Stimulated activated CD4-positive, alpha-beta T cell treated with anti-CD3 and anti-CD28 coated beads, Interleukin-12 subunit alpha, Interleukin-12 subunit beta, amount 100 ng/mL, for 48 hours (primary cell): ENCODE measurements at regions not wholly inside any gene's neighbourhood (a gene's known extent, or its start where the extent isn't known, plus 50 kb on each side); places are given as distances from the start of the nearest gene placed in this dataset.
"Not testable (repeated sequence)": the region's sequence is repeated elsewhere in the genome, so short reads cannot be mapped to it uniquely, and the experiment has no call there.

ENCODE experiments used
- DNase-seq, 3 donors: peaks; one replicate each; pipeline ENCODE4 v3.0.0-alpha.2; 2020; ENCODE audit warnings: low read depth in 2 of 3, low spot score in 1 of 3

DNA sequence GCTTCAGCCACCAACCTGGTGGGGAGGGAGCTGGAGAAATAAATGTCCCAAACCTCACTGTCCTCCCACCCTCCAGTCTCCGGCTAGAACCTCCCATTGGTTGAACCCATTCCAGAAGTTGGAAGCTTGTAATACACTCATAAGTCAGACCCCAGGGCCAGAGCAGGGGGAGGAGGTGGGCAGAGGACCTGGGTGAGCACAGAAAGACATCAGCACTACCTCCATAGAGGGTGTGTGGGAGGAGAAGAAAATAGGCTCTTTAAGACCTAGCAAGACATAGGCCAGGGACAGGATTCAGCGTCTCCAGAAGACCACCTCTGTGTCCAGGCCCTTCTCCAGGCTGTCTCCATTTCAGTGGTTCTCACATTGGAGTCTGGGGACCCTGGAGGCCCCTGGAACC is 73.3 kb upstream of the TOP1 start:
- no peak for DNase-seq

DNA sequence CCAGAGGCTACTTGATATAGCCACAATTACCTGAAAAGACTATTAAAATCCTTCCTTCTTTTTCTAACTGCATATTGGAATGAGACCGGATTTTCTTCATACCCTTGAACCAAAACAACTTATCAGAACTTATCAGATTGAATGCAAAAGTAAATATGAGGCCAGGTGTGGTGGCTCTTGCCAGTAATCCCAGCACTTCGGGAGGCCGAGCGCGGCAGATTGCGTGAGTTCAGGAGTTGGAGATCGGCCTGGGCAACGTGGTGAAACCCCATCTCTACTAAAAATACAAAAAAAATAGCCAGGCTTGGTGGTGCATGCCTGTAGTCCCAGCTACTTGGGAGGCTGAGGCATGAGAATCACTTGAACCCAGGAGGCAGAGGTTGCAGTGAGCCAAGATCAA is 72.8 kb upstream of the TOP1 start:
- DNase-seq: not testable (repeated sequence)

DNA sequence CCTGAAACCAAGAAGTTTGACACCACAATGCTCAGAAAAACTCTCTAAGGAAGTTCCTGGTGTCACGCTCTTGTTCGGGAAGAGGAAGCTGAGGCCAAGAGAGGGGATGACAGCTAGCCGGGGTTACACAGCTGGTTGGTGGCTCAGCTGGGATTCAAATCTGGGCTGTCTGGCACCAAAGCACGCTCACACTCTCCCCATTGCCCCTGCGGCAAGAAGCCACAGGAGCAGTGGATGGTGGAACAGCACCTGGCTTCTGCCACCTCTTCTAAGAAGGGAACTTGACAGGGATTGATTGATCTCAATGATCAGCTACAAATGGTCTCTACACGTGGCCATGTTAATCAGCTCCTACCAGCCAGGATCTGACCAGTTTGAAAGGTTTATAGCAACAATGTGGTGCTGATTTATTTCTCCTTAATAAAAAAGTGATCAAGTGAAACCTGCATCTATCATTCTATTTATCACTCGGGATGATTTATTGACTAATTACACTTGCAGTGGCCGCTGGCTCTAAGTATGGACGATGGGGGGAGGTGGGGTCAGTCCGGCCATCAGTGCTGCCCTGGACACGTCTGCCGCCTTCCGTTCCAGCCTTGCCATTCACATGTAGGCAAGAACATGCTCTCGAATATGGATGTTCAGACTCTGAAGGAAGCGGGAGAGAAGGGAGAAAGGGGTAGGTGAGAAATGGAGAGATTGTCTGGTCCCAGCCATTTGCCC is 71.9 kb upstream of the TOP1 start:
- no peak for DNase-seq

DNA sequence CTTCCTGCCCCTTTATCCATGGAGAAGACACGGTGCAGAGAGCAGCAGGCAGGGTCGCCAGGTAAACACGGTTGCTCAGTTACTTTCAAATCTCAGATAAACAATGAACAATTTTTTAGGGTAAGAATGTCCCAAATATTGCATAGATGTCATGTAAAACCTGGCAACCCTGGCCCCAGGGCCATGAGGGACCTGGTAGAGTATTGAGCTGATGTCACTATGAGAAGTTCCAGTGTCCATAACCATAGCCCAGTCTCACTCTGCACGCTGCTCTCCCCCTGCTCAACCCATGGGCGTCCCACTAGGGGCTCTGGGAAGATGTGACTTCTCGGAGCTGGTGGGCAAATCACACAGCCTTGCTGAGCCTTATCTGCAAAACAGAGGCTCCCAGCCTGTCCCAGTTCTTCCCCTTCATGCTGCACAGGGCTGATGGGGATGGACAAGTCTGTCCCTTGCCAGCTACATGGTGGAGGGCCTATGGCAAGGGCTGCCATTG is 71.3 kb upstream of the TOP1 start:
- DNase-seq: no peak

DNA sequence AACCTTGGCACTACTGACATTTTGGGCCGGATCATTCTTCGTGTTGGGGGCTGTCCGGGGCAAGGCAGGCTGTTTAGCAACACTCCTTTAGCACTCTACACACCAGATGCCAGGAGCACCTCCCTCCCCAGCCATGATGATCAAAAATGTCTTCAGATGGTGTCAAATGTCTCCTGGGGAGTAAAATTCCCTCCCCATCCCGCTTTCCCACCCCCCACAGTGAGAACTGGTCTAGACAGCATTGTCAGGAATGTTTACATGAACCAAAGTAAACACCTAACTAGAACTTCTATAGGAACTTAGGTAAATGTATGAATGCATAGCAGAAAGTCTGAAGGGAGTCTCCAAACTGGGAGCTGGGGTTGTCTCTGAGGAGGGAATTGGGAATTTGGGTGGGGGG is 70.0 kb upstream of the TOP1 start:
- no peak for DNase-seq

DNA sequence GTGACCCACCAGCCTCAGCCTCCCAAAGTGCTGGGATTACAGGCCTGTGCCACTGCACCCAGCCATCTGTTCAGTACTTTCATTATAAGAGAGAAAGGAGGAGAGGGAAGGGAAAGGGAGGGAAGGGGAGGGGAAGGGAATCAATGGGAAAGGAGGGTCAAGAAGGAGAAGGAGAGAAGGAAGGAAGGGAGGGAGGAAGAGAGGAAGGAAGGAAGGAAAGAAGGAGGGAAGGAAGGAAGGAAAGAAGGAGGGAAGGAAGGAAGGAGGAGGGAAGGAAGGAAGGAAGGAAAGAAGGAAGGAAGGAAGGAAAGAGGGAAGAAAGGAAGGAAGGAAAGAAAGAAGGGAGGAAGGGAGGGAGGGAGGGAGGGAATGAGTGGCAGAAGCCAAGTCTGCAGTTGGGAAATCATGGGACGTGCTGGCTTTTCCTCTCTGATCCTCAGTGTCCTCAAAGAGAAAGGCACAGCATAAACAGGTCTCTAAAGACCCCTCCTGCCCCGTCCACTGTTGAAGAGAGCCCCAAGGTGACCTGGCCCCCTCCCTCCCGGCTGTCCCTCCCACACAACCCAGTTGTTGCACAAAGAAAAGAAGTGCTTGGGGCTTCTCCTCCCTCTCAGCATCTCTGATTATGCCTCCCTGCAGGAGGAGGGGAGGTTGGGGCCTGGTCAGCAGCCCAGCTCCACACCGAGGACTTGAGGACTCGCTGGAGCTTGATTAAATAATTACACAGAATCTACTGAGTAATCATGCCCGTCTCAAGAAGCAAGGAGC is 69.1 kb upstream of the TOP1 start:
- DNase-seq: no peak

DNA sequence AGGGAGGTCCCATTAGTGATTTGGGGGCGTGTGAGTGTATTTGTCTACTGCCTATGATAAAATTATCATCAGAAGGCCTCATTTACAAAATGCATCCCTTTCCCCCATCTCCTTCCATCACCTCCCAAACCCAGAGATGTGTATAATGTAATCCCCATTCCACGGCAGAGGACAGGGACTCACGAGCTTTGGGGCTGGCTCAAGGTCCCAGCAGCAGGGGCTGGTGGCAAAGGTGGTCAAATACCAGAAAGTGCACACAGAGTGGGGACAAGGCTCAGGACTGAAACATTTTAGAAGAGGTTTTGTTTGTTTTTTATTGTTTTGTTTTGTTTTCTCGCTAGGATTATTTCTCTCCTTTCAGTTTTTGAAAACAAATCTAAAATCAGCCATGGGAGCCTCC is 68.5 kb upstream of the TOP1 start:
- DNase-seq: no peak

DNA sequence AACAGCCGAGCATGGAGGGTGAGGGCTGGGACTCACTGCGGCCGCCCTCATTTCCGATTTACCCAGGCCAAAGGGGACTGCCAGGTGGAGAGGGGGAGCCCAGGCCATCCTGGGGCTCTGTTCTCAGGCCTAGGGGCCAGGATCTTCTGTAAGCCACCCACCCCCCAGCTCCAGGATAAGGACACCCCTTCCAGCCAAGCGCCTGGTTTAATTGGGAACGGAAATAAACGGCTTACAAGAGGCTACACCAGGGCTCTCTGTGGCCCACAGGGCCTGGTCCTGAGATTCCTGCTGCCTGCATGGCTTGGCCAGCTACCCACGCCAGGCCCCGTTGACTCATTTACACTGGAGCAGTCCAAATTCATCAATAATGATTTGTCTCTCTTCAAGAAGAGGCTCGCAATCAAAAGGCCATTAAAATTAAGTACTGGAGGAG is 68.1 kb upstream of the TOP1 start:
- DNase-seq: no peak

DNA sequence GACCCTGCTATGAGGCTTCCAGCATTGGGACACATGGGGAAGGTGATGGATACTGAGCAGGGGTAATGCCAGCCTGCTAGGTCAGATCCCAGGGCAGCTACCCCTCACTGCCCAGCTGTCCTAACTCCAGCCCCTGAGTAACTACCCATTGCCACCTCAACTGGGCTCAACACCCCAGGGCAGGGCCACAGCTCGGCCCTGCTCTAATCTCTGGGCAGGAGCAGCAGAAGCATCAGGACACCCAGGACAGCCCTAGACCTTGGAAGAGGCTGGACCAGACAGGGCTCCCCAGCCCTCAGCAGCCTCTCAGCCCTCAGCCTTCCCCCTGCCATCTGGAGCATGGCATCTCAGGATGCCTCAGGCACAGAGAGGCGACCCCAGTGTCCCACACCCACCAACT is 67.4 kb upstream of the TOP1 start:
- DNase-seq: no peak

DNA sequence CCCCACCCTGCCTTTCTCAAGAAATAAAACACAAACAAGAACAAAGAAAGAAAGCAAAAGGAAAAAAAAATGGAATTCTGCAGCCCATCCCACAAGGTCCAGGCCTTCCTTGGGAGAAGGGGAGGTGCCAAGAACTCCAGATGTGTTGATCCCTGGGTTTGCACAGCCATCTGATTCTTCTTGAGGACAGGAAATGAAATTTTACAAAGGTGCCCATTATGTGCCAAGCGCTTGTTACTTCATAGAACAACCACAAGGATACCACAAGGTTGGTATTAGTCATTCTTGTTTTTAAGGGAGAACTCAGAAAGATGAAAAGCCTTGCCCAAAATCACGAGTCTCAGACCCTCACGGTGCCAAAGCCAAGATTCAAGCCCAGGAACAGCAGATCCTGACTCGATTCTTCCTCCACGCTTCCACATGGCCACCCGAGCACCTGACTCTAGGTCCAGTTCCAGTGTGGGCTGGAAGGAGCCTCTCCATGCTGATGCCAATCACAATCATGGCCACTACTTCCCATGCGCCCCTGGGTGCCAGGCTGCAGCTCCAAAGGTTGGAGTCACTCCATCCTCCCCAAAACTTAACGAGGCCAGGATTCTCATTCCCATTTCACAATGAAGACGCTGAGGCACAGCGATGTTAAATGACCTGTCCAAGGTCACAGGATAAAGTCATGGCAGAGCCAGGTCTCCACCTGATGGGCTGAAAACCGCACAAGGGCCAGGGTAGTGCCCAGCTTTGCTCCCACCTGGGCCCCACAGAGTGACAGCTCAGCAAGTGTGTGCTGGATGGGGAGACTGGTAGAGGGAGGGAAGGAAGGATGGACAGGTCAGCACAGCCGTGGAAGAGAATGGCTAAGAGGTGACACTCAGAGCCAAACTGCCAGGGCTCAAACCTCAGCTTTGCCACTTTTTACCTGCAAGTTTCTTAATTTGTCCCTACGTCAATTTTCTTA is 66.7 kb upstream of the TOP1 start:
- DNase-seq: no peak

DNA sequence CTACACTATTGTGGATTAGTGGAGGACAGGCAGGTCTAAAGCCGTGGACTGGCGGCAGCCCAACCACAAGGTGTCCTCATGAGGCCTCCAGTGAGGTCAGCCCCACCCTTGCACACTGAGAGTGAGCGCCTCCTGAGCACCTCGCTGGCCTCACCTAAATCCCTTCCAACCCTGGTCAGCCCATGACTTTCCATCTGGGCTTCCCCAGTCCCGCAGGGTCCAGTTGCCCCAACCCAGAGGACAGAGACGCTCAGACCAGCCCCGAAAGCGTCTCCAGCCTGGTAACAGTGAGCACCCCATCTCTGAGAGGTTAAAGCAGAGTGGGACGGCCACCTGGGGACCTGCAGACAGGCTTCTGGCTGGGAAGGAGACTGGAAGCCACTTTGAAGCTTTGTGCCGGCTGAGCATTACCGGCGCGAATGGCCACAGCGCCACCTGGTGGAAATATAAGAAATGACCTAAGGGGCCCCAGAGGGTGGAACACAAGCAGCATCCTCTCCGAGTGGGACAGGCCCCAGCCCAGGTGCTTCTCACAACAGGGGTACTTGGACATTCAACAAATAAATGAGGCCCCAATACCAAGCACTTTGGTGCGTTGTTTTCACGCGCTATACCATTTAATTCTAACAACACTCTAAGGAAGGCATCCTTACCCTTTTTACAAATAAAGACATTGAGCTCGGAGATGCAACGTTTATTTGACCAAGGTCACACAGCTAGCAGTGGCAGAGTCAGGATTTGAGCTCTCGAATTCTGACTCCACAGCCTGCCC is 65.7 kb upstream of the TOP1 start:
- peak; percentile 56 to 77 (median 58) for DNase-seq

DNA sequence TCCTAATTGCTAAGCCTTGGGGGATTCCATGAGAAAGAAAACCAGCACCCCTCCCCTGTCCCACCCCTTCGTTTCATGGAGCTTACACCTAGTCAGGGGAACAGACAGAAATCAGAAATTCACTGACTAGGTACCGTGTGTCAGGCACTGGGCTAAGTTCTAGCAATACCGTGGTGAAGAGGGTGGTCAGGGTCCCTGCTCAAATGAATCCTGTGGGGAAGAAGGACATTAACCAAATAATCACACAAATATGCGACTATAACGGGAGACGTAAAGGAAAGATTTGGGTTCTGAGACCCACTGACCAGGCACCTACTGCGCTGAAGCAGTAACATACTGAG is 65.1 kb upstream of the TOP1 start:
- no peak for DNase-seq

DNA sequence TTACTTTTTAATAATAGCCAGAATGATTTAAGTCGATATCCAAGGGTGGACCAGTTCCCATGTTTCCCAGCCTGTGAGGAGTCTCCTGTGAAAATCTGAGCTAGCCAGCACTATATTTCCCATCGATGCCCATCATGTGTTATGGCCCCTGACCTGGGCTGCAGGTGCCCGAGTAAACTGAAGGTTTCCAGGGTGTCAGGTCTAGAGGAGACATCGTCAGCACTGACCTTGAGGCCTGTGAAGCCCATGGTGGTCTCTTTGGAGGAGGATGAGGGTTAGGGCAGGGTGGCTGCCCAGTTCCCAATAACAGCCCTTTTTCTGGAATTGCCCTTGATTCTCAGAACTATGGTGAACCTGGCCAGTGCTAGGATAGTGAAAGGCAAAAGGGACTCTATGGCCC is 63.0 kb upstream of the TOP1 start:
- no peak for DNase-seq

DNA sequence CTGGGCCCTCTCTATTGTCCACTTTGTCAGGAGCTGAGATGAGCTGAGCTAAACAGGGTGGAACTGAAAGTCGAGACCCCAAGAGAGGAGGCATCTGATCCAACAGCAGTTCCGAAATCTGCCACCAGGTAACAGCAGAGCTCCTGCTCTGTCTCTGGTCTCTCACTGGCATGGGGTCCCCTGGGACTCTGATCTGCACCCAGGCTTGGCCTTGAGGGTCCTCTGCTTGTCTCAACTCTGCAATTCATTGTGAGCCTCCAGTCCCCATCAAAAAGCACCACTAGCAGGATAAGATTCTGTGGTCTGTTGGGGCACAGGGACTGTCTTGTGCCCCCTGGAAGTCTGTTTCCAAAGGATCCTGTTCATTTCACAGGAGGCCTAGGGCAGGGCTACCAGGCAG is 62.5 kb upstream of the TOP1 start:
- no peak for DNase-seq

DNA sequence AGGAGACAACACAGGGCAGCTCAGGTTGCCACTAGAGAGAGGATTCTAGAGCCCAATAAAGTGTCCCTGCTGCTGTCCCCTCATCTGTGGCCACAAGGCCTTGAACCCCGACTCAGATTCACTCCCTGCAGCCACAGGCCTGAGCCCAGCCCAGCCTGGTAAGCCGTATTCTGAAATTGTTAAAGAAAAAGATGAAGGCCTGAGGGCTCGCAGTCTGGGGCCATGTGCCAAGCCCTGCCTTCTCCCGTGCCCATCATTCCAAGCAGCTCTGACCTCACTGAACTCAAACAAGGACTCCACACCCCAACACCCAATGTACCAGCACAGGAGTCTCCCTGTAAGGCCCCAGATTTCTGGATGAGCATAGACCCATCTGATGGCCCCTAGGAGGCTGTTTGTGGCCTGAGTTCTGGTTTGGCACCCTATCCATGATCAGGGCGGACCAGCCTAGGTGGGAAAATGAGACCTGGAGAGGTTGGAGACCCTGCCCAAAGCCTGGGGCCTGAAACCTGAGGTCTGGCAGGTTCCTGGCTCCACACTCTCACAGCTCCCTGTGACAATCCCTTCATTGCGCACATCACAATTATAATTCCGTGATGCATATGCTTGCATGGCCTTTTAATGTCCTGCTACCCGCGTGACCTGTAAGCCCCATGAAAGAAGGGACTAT is 62.0 kb upstream of the TOP1 start:
- DNase-seq: no peak

DNA sequence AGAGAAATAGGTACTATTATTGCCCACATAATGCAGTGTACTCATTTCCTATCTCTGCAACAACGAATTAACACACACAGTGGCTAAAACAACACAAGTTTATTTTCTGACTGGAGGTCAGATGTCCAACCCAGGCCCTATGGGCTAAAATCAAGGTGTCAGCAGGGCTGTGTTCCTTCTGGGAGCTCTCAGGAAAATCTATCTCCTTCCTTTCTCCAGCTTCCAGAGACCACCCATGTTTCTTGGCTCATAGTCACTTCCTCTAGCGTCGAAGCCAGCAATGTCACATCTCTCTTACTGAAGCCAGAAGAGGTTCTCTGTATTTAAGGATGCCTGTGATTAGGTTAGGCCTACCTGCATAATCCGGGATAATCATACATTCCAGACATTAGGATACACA is 60.9 kb upstream of the TOP1 start:
- DNase-seq: no peak

DNA sequence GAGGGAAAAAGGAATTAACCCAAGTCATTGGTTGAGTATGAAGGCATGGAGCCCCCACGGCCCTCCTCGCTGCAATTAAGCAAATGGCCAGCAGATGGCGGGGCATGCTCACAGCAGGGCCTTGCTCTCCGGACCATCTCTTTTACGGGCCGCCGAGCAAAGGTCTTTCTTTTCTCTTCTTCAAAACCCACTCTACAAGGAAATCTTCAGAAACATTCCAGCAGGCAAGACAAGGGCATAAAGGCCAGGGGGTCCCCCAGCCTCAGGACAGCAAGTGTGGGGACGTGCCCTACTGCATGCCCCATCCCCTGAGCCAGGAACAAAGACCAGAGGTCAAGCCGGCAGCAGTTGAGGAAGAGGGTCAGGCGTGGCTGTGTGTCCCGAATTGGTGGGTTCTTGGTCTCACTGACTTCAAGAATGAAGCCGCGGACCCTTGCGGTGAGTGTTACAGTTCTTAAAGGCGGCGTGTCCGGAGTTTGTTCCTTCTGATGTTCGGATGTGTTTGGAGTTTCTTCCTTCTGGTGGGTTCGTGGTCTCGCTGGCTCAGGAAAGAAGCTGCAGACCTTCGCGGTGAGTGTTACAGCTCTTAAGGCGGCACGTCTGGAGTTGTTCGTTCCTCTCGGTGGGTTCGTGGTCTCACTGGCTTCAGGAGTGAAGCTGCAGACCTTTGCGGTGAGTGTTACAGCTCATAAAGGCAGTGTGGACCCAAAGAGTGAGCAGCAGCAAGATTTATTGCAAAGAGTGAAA is 59.6 kb upstream of the TOP1 start:
- DNase-seq: peak; percentile 71 to 93 (median 81)

DNA sequence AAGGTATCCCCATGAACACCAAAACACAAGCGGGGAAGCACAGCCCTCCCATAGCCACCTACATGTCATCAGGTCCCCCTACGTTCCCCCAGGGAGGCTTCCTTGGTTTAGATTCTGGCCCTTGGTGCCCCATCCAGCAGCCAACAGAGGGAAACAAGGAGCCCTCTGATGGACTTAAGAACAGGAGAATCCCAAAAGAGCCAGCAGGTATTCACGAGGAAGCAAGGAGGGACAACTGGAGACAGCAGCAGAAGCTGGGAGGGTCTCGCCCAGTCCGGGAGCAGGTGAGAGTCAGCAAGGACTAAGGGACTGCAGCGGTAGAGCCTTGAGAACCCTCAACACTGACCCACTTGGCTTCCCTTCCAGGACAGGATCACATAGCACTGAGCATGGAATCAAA is 58.4 kb upstream of the TOP1 start:
- no peak for DNase-seq

DNA sequence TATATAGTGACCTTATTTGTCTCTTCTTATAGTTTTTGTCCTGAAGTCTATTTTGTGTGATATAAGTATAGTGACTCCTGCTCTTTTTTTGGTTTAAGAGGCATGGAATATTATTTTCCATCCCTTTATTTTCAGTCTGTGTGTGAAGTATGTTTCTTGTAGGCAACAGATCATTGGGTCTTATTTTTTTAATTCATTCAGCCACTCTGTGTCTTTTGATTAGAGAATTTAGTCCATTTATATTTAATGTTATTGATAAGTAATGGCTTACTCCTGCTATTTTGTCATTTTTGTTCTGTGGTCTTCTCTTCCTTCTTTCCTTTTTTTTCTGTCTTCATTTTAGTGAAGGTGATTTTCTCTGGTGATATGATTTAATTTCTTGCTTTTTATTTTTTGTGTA is 51.4 kb upstream of the TOP1 start:
- DNase-seq: no peak

DNA sequence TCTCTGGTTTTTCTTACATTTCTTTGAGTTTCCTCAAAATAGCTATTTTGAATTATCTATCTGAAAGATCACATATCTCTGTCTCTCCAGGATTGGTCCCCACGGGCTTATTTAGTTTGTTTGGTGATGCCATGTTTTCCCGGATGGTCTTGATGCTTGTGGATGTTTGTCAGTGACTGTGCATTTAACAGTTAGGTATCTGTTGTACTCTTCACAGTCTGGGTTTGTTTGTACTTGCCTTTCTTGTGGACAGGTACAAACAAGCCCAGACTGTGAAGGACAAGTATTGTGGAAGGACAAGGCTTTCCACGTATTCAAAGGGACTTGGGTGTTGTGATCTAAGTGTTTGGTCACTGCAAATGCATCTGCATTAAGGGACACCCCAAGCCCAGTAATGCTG is 49.9 kb upstream of the TOP1 start:
- DNase-seq: no peak
